HG03342 (cell line): ENCODE measurements at regions not wholly inside any gene's neighbourhood (a gene's known extent, or its start where the extent isn't known, plus 50 kb on each side); places are given as distances from the start of the nearest gene placed in this dataset.
"Not testable (repeated sequence)": the region's sequence is repeated elsewhere in the genome, so short reads cannot be mapped to it uniquely, and the experiment has no call there.

Source experiments
- ATAC-seq: cut with Tn5 transposase; IDR thresholded peaks from one replicate; pipeline ENCODE4 v1.9.1; 2021; ENCODE audit warnings: mild to moderate bottlenecking, moderate library complexity; ENCODE audit not compliant: unreplicated experiment

DNA sequence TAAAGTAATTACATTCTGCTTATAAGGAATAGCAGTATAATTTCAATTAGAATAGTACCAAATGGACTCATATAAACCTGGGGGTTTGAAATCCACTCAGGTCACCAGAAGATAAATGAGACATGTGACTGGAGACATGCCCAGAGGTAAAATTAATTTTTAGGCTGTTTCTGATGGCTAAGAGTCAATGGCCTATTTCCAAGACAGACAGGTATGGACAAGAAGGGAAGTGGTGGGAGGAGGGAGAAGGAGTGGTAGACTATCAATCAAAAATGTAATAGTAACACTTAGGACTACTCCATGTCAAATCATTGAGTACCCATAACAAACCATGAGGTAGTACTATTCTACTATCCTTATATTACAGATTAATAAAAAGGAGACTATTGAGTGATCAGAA lies 544.0 kb downstream of the GALC start:
- no peak for ATAC-seq

DNA sequence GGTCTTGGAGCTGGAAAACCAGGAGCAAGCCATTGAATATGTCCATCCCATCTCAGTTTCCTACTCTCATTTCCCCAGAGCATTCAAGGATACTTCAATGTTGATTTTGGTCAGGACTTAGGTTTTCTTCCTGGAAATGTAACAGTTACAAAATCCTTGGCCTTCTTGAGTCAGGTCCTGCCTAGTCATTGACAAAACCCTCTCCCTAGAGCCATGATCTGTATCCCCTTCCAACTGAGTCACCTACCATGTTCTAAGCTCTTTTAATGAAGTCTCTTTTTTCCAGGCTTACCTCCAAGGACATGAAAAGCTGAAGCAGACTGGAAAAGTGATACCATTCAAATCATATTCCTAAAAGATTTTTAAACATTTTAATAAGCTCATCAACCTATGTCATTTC lies 549.2 kb downstream of the GALC start:
- no peak for ATAC-seq

DNA sequence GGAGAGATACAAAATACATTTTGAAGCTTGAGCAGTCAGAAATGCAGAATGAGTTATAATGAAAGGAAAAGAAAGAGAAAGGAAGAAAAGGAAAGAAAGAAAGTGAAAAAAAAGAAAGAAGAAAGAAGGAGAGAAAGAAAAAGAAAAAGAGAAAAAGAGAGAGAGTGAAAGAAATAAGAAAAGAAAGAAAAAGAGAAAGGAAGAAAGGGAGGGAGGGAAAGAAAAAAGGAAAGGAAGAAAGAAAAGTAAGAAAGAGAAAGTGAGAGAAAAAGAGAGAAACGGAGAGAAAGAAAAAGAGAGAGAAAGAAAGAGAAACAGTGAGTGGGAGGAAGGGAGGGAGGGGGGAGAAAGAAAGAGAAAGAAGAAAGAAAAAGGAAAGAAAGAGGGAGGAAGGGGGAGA lies 549.9 kb downstream of the GALC start:
- no peak for ATAC-seq

DNA sequence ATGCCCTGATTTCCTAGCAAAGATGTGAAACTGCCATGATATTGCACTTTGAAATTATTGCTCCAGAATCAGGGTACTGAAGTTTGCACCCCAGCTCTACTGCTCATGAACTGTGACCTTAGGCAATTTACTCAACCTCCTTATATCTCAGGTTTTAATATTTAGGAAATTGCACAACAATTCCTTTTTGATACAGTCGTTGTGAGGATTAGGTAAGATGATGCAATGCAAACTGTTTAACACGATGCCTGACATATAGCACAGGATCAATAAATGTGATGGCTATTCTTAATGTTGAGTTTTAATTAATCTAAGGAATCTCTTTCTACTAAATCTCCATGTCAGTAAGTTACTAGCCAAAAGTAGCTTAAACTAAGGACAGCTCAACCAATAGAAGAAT lies 555.8 kb downstream of the GALC start:
- no peak for ATAC-seq

DNA sequence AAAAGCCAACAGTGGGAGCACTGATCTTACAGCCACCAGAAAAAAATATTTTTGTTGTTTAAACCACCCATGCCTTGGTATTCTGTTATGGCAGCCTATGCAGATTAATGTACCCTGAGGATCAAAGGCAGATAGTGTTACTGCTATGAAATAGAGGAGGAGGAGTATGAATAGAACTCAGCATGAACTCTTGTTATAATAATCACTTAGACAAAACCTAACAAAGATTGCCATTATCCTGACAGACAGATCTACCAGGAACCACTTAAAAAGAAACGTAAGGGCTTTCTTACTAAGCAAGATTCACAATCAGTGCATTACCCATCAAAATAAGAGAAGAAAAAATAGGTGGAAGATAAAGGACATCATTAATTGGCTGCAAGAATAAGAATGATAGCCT lies 558.3 kb downstream of the GALC start:
- no peak for ATAC-seq

DNA sequence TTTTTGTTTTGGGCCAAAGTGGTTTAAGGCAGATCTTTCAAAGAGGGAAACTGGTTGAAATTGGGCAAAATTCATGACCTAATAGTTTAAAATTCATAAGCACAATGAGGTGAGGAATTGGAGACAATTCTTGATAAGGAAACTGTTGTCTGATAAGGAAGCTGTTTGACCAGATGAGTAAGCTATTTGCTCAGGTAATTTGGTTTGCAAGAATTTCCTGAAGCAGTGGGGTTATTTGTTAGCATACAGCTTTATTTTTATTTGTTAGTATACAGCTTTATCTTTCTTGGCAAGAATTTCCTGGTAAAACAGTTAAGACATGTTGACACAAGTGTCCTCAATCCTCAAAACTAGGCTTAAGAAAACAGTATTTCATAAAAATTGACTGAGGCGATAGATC lies 559.0 kb downstream of the GALC start:
- no peak for ATAC-seq

DNA sequence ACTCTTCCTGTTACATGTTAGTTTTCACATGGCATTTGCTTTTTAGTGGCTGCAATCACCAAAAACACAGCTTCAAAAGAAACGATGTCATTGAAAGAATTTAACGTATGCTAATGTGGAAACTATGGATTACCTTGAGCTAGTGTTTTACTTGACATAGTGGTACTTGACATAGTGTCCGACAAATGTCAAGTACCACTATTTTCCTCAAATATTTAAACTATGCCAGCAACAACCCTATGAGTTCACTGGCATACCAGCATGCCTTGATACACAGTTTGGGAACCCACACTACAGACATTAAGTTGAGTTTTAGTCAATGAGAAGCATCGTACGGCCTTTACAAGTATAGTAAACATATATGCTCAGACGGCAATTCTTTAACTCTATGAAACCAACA lies 560.3 kb downstream of the GALC start:
- ATAC-seq = no peak

DNA sequence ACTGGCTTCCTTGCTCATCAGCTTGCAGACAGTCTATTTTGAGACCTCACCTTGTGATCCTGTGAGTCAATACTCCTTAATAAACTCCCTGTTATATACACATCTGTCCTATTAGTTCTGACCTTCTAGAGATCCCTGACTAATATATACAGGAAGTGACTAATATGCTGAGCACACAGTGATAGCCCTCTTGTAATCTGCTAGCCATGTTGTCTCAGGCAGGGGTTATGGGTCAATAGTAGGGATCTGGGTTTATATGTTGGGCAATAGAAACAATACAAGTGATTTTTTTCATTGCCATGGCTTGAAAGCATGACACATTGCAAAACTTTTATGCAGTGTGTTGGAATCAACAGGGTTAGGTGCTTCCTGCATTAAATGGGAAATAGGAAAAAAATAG lies 562.2 kb downstream of the GALC start:
- no peak for ATAC-seq

DNA sequence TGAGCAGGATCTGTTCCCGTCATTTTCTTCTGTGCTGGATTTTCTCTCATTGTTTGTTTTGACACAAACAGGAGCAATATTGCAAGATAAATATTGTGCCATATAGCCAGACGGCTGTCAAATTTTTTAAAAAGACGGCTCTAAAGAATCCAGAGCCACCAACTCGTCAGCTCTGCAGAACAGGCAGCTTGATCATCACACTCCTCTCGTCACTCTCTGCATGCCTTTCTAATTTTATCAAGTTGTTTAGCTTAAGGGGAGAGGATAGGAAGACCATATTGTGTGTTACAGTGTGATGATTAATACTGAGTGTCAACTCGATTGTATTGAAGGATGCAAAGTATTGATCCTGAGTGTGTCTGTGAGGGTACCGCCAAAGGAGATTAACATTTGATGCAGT lies 562.8 kb downstream of the GALC start:
- ATAC-seq = no peak

DNA sequence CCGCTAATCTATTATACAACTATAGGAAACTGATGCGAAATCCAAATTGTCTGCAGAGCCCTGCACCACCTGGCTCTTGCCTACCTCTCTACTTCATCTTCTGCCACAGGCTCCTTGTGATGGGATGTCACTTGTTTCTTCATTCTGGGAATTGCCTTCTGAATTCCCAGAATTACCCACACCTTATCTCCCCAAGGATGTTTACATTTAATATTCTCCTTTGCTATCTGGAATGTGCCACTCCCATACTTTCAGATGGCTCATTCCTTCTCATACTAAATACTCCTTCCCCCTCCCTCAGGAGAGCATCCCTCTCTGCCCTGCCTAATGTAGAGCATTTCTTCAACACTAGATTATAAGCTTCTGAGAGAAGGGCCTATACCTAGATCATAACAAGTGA lies 573.1 kb downstream of the GALC start:
- no peak for ATAC-seq

DNA sequence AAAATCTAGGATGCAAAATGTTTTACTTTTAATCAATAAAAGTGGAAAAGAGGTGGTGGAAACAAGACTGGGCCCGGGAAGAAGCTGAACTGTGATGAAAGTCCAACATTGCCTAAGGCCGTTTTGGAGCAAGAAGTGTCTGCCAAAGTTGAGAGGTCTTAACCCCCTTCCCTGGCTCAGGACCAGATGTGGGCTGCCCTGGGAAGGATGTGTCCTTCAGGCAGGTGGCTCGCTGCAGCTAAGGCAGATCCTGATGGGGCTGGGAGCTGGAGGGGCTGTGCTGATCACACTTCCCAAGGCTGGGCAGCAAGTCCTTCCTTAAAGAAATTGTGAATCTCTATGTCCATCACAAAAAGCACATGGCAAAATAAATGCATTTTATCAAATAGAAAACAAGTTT lies 581.6 kb downstream of the GALC start:
- no peak for ATAC-seq

DNA sequence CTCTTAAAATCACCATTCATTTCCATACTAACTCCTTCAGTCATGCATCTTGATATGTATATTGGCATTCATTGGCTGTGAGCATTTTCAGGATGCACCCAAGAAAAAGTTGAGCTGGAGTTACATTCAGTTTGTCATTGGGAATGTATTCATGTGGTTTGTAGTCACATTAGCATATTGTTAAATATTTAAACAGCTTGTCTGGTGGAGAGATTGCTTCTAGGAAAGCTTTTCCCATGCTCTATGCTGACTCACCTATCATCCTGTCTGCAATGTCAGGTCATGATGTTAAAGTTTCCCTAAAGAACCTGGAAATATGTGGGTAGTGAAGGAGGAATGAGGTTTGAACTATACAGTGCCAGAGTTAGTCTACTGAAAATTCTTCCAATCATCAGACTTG lies 583.6 kb downstream of the GALC start:
- no peak for ATAC-seq

DNA sequence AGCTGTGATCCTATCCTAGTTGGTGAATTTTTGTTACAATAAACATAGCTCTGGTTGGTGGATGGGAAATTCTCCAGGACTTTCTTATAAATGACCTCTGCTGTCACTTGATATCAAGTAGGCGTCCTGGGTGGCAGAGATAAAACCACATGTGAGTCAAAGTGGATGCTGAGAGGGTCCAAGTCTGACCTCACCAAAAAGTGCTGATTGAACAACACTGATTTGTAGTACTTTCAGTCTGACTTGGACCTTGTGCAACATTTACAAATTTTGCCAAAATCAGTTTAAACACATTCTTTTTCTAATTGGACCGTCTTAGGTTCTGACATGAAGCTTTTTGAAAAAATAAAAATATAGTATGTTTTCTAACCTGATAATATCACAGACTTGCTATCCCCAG lies 585.6 kb downstream of the GALC start:
- ATAC-seq = no peak

DNA sequence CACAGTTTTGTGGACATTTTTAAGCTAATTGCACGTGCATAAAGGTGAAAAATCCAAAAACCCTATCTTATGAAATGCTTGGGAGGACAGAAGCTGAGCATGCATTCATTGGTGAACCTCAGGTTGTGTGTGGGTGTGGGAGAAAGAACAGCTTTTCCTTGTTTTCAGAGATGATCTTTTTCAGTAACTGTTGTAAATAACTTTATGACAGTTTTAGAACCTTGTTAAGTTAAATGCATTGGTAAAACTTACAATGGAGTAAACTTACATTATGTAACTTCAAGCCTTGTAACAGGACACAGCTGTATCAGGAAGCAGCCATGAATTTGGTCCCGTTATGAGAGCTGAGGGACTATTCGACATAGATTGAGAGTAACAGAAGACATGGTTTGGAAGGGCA lies 587.4 kb downstream of the GALC start:
- no peak for ATAC-seq

DNA sequence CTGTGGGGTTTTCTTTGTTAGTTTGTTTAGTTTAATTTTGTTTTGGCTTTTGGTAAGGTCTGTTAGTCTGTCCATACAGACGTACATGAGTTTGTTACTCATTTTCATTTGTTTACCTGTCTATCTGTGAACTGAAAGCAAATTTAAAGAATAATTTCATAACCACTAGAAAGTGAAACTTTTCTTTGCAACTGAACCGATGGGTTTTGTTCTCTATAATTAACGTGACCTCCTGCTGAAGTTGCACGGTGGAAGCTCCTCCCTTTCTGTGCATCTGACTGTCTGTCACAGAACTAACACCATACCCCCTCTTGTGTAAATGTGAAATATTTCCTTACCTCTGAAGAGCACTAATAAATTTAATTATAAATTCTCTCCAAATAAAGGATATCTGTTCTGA lies 595.5 kb downstream of the GALC start:
- ATAC-seq = peak; percentile 71

DNA sequence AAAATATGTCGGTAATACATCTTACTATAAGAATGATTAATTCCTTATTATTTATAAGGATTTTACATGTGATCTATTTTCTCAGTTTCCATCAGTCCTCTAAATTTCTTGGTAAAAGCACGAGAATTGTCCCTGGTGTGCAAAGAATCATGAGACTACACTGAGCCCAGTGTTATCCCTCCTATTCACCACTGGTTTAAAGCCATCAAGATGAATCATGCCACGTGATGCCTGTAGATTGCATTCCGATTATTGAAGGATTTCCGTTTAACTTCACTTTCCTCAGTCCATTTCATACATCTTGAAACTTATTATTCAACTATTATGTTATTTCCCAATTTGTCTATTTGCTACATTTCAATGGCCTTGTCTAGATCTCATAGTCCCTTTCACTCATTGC lies 601.9 kb downstream of the GALC start:
- ATAC-seq = no peak

DNA sequence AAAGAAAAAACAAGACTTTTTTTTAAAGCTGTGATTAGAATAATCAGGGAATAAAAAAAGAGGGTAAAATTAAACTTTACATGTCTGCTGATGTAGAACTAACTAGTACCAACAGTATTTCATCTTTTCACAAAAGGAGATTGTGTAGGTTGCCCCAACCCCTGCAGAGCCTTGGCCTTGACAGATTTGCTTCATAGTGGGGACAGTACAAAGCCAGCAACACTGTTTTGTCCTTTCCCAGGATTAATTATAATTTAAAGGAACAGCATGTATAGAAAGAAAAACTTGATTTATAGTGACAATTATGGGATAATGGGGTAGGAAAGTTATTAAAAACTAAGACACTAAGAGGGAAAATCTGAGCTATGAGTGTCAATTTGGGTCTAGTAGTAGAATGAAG lies 604.0 kb downstream of the GALC start:
- no peak for ATAC-seq

DNA sequence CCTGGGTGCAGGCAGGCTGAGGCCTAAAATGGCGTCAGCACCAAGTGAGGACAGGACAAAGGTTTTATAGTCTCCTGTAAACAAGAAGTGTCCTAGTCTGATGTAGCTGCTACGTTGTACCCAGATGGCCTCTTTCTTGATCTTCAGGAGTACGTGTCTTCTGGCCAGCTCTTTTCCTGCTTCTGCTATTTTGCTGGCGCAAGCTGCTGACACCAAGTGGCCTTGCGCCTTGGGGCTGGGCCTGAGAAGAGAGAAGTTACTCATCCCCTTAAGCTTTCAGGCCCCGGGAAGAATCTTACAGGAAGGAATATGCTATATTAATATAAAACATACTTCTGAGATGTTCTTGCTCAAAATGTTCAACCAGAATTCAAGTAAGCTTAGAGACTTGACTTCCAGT lies 605.2 kb downstream of the GALC start:
- ATAC-seq = no peak

DNA sequence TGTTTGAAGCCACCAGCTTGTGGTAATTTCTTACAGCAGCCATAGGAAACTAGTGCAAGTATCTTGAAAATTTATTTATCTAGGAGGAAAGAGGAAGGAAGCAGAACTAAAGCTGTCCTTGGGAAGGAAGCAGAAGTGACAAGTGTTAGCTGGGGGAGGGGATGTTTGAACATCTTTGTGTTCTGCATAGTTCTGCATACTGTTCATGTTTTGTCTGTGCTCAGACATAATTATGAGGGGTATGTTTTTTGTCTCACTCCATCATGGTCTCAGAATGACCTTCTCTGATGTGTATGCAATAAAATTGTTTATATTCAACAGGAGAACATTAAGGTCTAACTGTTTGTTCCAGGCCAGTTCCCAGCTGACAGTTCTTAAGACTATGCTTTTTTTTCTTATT lies 606.5 kb downstream of the GALC start:
- no peak for ATAC-seq

DNA sequence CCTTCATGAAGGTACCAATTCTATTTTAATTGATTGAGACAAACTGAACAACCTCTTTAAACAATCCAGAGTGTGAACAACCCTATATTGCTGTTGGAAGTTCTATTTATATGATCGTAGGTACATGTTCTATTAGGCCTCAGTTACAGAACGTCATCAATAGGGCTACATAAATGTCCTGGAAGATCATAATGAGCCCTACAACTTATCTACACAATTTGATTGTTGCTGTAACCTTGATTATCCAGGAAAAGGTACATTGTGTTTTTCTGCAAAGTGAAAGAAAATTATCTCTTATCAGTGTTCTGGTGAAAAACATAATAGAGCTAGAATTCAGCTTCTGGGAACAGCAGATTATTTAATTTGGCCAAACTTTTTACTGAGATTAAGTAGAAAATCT lies 612.9 kb downstream of the GALC start:
- no peak for ATAC-seq

DNA sequence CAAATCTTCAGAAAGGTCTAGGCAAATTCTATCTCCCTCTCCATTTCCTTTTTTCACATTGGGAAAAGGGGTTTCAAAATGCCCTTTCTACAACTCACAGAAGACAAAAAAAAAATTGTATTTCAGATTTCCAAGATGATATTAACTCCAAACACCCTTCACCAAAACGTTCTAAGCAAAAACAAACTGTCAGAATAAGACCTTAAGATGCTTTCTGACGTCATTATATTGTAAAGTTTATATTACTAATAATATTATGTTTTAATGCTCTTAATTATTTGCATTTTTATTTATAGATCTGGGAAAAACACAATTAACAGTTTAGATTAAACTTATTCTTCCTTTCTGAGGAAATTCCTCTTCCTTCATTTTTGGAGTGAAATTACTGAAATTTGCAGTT lies 624.2 kb downstream of the GALC start:
- no peak for ATAC-seq

DNA sequence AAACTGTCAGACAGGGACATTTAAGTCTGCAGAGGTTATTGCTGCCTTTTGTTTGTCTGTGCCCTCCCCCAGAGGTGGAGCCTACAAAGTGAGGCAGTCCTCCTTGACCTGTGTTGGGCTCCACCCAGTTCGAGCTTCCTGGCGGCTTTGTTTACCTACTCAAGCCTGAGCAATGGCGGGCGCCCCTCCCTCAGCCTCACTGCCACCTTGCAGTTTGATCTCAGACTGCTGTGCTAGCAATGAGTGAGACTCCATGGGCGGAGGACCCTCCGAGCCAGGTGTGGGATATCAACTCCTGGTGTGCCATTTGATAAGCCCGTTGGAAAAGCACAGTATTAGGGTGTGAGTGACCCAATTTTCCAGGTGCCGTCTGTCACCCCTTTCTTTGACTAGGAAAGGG lies 632.7 kb downstream of the GALC start:
- not testable (repeated sequence) for ATAC-seq

DNA sequence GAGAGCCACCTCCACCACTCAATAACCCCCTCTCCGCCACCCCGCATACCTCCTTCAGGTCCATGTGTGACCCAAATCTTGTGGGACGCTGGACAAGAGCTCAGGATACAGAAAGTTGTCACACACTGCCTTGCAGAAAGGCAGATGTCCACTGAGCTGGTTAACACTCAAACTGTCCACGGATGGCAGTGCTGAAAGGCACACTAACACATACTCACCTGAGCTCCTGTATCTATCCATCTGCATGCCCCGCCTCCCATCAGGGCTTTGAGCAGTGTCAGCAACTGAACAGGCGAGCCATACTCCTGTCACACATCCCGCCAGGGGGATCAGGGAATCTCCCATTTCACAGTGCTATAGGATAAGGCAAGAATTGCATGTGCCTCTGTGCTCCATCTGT lies 642.0 kb downstream of the GALC start:
- ATAC-seq = no peak

DNA sequence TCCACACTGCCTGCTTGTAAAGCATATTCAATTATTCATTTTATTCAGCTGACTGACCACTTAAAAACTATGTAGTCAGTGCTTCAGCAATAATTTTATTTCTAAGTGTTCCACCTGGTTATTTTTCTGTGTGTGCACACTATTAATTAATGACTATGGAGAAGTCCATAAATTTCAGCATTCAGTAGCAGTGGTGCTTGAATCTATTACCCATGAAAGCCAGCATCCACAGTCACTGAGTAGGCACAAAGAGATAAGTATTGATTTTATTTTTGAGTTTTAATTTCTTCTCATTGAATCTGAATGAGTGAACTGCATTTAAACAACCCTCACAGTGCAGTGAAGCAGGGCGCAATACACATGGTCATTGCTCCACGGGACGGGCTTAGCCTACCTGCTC lies 643.1 kb downstream of the GALC start:
- ATAC-seq = no peak
